ENCODE measurements at regions not wholly inside any gene's neighbourhood (a gene's known extent, or its start where the extent isn't known, plus 50 kb on each side); places are given as distances from the start of the nearest gene placed in this dataset.

GRCh38 chr11:111077530-111078322 lies 167.8 kb upstream of the POU2AF2 start:
- TF ChIP-seq CTCF (IDR thresholded peaks at IDR 0.05), result no peak
- TF ChIP-seq POLR2A (IDR thresholded peaks at IDR 0.05), result no peak

Measured in lower leg skin (tissue), 3 donors.